ENCODE measurements at regions not wholly inside any gene's neighbourhood (a gene's known extent, or its start where the extent isn't known, plus 50 kb on each side); places are given as distances from the start of the nearest gene placed in this dataset.

GRCh38 chr15:88986949-88987590, 73.9 kb upstream of the MFGE8 start:
- in situ Hi-C loops (cut with HindIII; ENCODE audit: low sequenced_read_pairs), result no loop called here
- no peak overlapping the region for H3K4me3 ChIP-seq (ENCODE audit: low read depth, low read length)
- TF ChIP-seq CTCF (IDR thresholded peaks at IDR 0.05; ENCODE audit: low read depth, low read length), result no peak

GRCh38 chr15:88987591-88987933, 74.4 kb upstream of the MFGE8 start:
- in situ Hi-C loops (cut with HindIII; ENCODE audit: low sequenced_read_pairs), result no loop called here
- DNase-seq (ENCODE audit: low read depth, low spot score), result no peak
- H3K4me3 ChIP-seq (ENCODE audit: low read depth, low read length), result no peak overlapping the region
- TF ChIP-seq CTCF (IDR thresholded peaks at IDR 0.05; ENCODE audit: low read depth, low read length), result no peak

More at GRCh38 chr15:88986949-88987590, 73.9 kb upstream of the MFGE8 start:
- no peak for DNase-seq (ENCODE audit: low read depth, low spot score)

GRCh38 chr15:88987934-88988671, 74.9 kb upstream of the MFGE8 start:
- TF ChIP-seq CTCF (IDR thresholded peaks at IDR 0.05; ENCODE audit: low read depth, low read length), result no peak
- no peak overlapping the region for H3K4me3 ChIP-seq (ENCODE audit: low read depth, low read length)
- in situ Hi-C loops (cut with HindIII; ENCODE audit: low sequenced_read_pairs), result no loop called here
- no peak for DNase-seq (ENCODE audit: low read depth, low spot score)

- no peak overlapping the region for H3K4me3 ChIP-seq (ENCODE audit: low read depth, low read length)
- DNase-seq (ENCODE audit: low read depth, low spot score), result peak; percentile 74
- no peak for TF ChIP-seq CTCF (IDR thresholded peaks at IDR 0.05; ENCODE audit: low read depth, low read length)
- in situ Hi-C loops (cut with HindIII; ENCODE audit: low sequenced_read_pairs), result no loop called here
Measured at GRCh38 chr15:88989578-88989977, 76.4 kb upstream of the MFGE8 start.

- in situ Hi-C loops (cut with HindIII; ENCODE audit: low sequenced_read_pairs), result no loop called here
- TF ChIP-seq CTCF (IDR thresholded peaks at IDR 0.05; ENCODE audit: low read depth, low read length), result no peak
- DNase-seq (ENCODE audit: low read depth, low spot score), result no peak
- no peak overlapping the region for H3K4me3 ChIP-seq (ENCODE audit: low read depth, low read length)
Measured at GRCh38 chr15:88990185-88990679, 77.1 kb upstream of the MFGE8 start.

GRCh38 chr15:88992216-88992615, 79.0 kb upstream of the MFGE8 start:
- DNase-seq (ENCODE audit: low read depth, low spot score), result no peak
- in situ Hi-C loops (cut with HindIII; ENCODE audit: low sequenced_read_pairs), result no loop called here
- no peak overlapping the region for H3K4me3 ChIP-seq (ENCODE audit: low read depth, low read length)
- no peak for TF ChIP-seq CTCF (IDR thresholded peaks at IDR 0.05; ENCODE audit: low read depth, low read length)

Measured in astrocyte of the spinal cord (primary cell).